NT2/D1 (cell line): ENCODE measurements at regions not wholly inside any gene's neighbourhood (a gene's known extent, or its start where the extent isn't known, plus 50 kb on each side); places are given as distances from the start of the nearest gene placed in this dataset.

Source experiments
- SUZ12 ChIP-seq: IDR thresholded peaks from 2 replicates; pipeline ENCODE4 v1.6.1; 2011; ENCODE audit not compliant: insufficient read length, insufficient read depth; ENCODE audit errors: extremely low read depth
- YY1 ChIP-seq: IDR thresholded peaks from 2 replicates; pipeline ENCODE4 v1.6.1; 2011; ENCODE audit not compliant: insufficient read length, insufficient read depth

DNA sequence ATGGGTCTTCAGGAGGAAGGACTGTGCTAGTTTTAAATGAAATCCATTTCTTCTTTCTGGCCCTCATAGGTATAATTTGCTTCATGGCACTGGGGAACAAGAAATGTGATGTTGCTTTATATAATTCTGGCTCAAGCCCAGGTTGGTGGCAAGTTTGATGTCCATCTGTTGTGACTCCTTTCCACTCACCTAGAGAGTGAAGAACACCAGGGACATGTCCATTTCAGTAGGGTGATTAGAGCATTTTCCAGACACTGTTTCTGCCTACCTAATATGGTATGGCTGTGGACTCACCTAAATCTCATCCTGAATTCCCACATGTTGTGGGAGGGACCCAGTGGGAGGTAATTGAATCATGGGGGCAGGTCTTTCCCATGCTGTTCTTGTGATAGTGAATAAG, 278.1 kb downstream of the LMX1A start:
- TF ChIP-seq YY1, result no peak
- TF ChIP-seq SUZ12, result no peak
